NCI-H1694 (cell line): ENCODE measurements at regions not wholly inside any gene's neighbourhood (a gene's known extent, or its start where the extent isn't known, plus 50 kb on each side); places are given as distances from the start of the nearest gene placed in this dataset.

Source experiments
- DNase-seq: peaks from one replicate; lab custom pipeline; 2025; lab: John Stamatoyannopoulos, UW

GRCh38 chr4:185862340-185862739 is 50.3 kb upstream of the SORBS2 start:
- DNase-seq = no peak

- DNase-seq = no peak
Measured at GRCh38 chr4:185863946-185864345, 52.0 kb upstream of the SORBS2 start.

GRCh38 chr4:185865901-185866328 is 53.9 kb upstream of the SORBS2 start:
- no peak for DNase-seq

- no peak for DNase-seq
Measured at GRCh38 chr4:185867770-185868169, 55.8 kb upstream of the SORBS2 start.

- no peak for DNase-seq
Measured at GRCh38 chr4:185868983-185869382, 57.0 kb upstream of the SORBS2 start.

GRCh38 chr4:185869427-185869826 is 57.4 kb upstream of the SORBS2 start:
- DNase-seq = no peak

GRCh38 chr4:185870366-185870765 is 58.4 kb upstream of the SORBS2 start:
- DNase-seq = no peak

- DNase-seq = no peak
Measured at GRCh38 chr4:185872747-185873380, 60.9 kb upstream of the SORBS2 start.

GRCh38 chr4:185874516-185875230 is 62.7 kb upstream of the SORBS2 start:
- DNase-seq = no peak

GRCh38 chr4:185875316-185875907 is 63.4 kb upstream of the SORBS2 start:
- DNase-seq = no peak

- DNase-seq = no peak
Measured at GRCh38 chr4:185878633-185879032, 66.6 kb upstream of the SORBS2 start.

- DNase-seq = no peak
Measured at GRCh38 chr4:185879666-185880312, 67.8 kb upstream of the SORBS2 start.

- DNase-seq = no peak
Measured at GRCh38 chr4:185880571-185880970, 68.6 kb upstream of the SORBS2 start.

- DNase-seq = no peak
Measured at GRCh38 chr4:185881430-185881829, 69.4 kb upstream of the SORBS2 start.

GRCh38 chr4:185883591-185883990 is 71.6 kb upstream of the SORBS2 start:
- no peak for DNase-seq

- DNase-seq = no peak
Measured at GRCh38 chr4:185885075-185885474, 73.1 kb upstream of the SORBS2 start.

- DNase-seq = no peak
Measured at GRCh38 chr4:185885604-185886003, 73.6 kb upstream of the SORBS2 start.

GRCh38 chr4:185886832-185887524 is 75.0 kb upstream of the SORBS2 start:
- DNase-seq = no peak

GRCh38 chr4:185888676-185889075 is 76.7 kb upstream of the SORBS2 start:
- no peak for DNase-seq

GRCh38 chr4:185889585-185889984 is 77.6 kb upstream of the SORBS2 start:
- DNase-seq = no peak

- DNase-seq = no peak
Measured at GRCh38 chr4:185890196-185890595, 78.2 kb upstream of the SORBS2 start.

- DNase-seq = no peak
Measured at GRCh38 chr4:185892165-185892564, 80.2 kb upstream of the SORBS2 start.
